HepG2 (cell line): ENCODE measurements at regions not wholly inside any gene's neighbourhood (a gene's known extent, or its start where the extent isn't known, plus 50 kb on each side); places are given as distances from the start of the nearest gene placed in this dataset.

Experiments
- ATAC-seq: fragments of 200-7000 bp; cut with Tn5 transposase; 3 replicates; pipeline ENCODE4 v1.9.1; 2020; ENCODE audit warnings: mild to moderate bottlenecking, moderate library complexity
- BruUV-seq: library from RNA; stranded (reverse); fragments of 400-500 nt; replicated peaks from 2 replicates; lab custom pipeline; 2021; lab: Mats Ljungman, UMichigan
- CTCF ChIA-PET: fragments of 300-600 bp; formaldehyde crosslinking; extraction: SDS; loops from one replicate; lab custom pipeline; 2021; ENCODE audit warnings: low total read pairs, inconsistent platforms, low intra/inter-chr PET ratio; lab: Yijun Ruan, JAX
- POLR2A ChIA-PET: fragments of 350-600 bp; sonication (Branson Sonifier 250); formaldehyde crosslinking; loops from one replicate; lab custom pipeline; 2020; ENCODE audit warnings: antibody characterized with exemption, inconsistent platforms; lab: Yijun Ruan, JAX
- DNase-seq: peaks from one replicate; pipeline ENCODE4 v3.0.0-alpha.2; 2015; ENCODE audit warnings: low spot score
- FAIRE-seq: peaks from 3 replicates; lab custom pipeline; 2011; peaks lifted over from hg19 to GRCh38; lab: Jason Lieb, UNC
- H2AFZ ChIP-seq: one replicate; pipeline ENCODE4 v1.6.1; 2011; ENCODE audit warnings: low read length, inconsistent platforms
- H3K27ac ChIP-seq: fragments of 300-600 bp; 3 replicates; pipeline ENCODE4 v1.8.0; 2011; ENCODE audit warnings: mixed run types, mild to moderate bottlenecking, mixed read lengths, low read length, inconsistent platforms; ENCODE audit not compliant: insufficient read depth; ENCODE audit errors: extremely low read length
- H3K27me3 ChIP-seq, 2 experiments: fragments of 200-600 bp in 1 of 2; 2 replicates in 1 of 2; 3 replicates in 1 of 2; pipeline versions ENCODE4 v1.6.0 to v1.8.0; 2011; ENCODE audit warnings: low read length in 2 of 2, mild to moderate bottlenecking in 2 of 2, moderate library complexity in 2 of 2, inconsistent platforms in 1 of 2; ENCODE audit not compliant: insufficient read depth in 2 of 2, control insufficient read depth in 1 of 2
- H3K36me3 ChIP-seq, 2 experiments: fragments of 200-600 bp in 1 of 2; replicated peaks in 1 of 2; 2 replicates in 1 of 2; 3 replicates in 1 of 2; pipeline versions ENCODE4 v1.5.1 to v1.8.0; 2011; ENCODE audit warnings: low read length in 2 of 2, inconsistent platforms in 1 of 2; ENCODE audit not compliant: insufficient read depth in 2 of 2, control insufficient read depth in 1 of 2
- H3K4me1 ChIP-seq: 2 replicates; pipeline ENCODE4 v1.5.1; 2012; ENCODE audit warnings: low read length, inconsistent platforms; ENCODE audit not compliant: insufficient read depth
- H3K4me2 ChIP-seq: 2 replicates; pipeline ENCODE4 v1.6.0; 2011; ENCODE audit warnings: low read depth, low read length, inconsistent platforms
- H3K4me3 ChIP-seq, 3 experiments: fragments of 200-600 bp in 1 of 3; sonication (generic), shearing (Covaris generic) in 1 of 3; replicated peaks in 1 of 3; 2 replicates each; pipeline ENCODE4 v1.5.1; 2011 to 2016; ENCODE audit warnings: low read length in 3 of 3, inconsistent platforms in 2 of 3, low read depth in 2 of 3, mild to moderate bottlenecking in 2 of 3, control low read depth in 1 of 3, mixed read lengths in 1 of 3; ENCODE audit not compliant: insufficient read depth in 1 of 3
- H3K79me2 ChIP-seq: one replicate; pipeline ENCODE4 v1.6.1; 2011; ENCODE audit warnings: low read length, inconsistent platforms; ENCODE audit not compliant: insufficient read depth
- H3K9ac ChIP-seq: 2 replicates; pipeline ENCODE4 v1.6.0; 2011; ENCODE audit warnings: mild to moderate bottlenecking, low read depth, low read length, inconsistent platforms; ENCODE audit not compliant: insufficient read depth
- H3K9me3 ChIP-seq: 2 replicates; pipeline ENCODE4 v1.5.1; 2012; ENCODE audit warnings: mild to moderate bottlenecking, low read length
- H4K20me1 ChIP-seq: 2 replicates; pipeline ENCODE4 v1.6.0; 2011; ENCODE audit warnings: inconsistent platforms, mild to moderate bottlenecking, low read length, moderate library complexity; ENCODE audit not compliant: insufficient read depth
- BCL3 ChIP-seq: sonication (generic); formaldehyde crosslinking; IDR thresholded peaks from 2 replicates; pipeline ENCODE4 v1.5.1; 2020; ENCODE audit warnings: mild to moderate bottlenecking, missing genetic modification reagents, moderate library complexity
- FOXK2 ChIP-seq: fragments of 450-650 bp; IDR thresholded peaks from 2 replicates; pipeline ENCODE4 v1.6.1; 2016
- HDAC2 ChIP-seq: sonication (generic); formaldehyde crosslinking; IDR thresholded peaks from 2 replicates; pipeline ENCODE4 v1.4.0; 2020; ENCODE audit warnings: missing genetic modification reagents
- RBM39 ChIP-seq: fragments of 200-400 bp; formaldehyde crosslinking; IDR thresholded peaks from one replicate; pipeline ENCODE4 v1.6.1; 2018; ENCODE audit warnings: antibody characterized with exemption, mild to moderate bottlenecking, low read depth, low read length; ENCODE audit not compliant: poor library complexity, severe bottlenecking
- SOX6 ChIP-seq, 2 experiments: fragments of 450-650 bp in 1 of 2; sonication (generic) in 1 of 2; formaldehyde crosslinking in 1 of 2; IDR thresholded peaks; 2 replicates each; pipeline versions ENCODE4 v1.4.0 to v1.6.1; 2017 to 2020; ENCODE audit warnings: antibody characterized with exemption in 1 of 2, mild to moderate bottlenecking in 1 of 2, missing genetic modification reagents in 1 of 2
- ZBTB46 ChIP-seq: sonication (generic); formaldehyde crosslinking; IDR thresholded peaks from 2 replicates; pipeline ENCODE4 v1.4.0; 2020; ENCODE audit warnings: mild to moderate bottlenecking, missing genetic modification reagents, borderline replicate concordance
- ZMYM3 ChIP-seq: sonication (generic); formaldehyde crosslinking; IDR thresholded peaks from 2 replicates; pipeline ENCODE4 v1.5.1; 2020; ENCODE audit warnings: mild to moderate bottlenecking, missing genetic modification reagents
- ZNF484 ChIP-seq: sonication (generic); formaldehyde crosslinking; IDR thresholded peaks from 2 replicates; pipeline ENCODE4 v1.5.1; 2020; ENCODE audit warnings: mild to moderate bottlenecking, low read depth, missing genetic modification reagents, borderline replicate concordance
- ZNF503 ChIP-seq: sonication (generic); formaldehyde crosslinking; IDR thresholded peaks from 2 replicates; pipeline ENCODE4 v1.4.0; 2020; ENCODE audit warnings: missing genetic modification reagents
- ZNF614 ChIP-seq: IDR thresholded peaks from 2 replicates; pipeline ENCODE4 v1.6.1; 2018; ENCODE audit warnings: missing biosample characterization, missing genetic modification reagents, inconsistent platforms, borderline replicate concordance
- ZNF766 ChIP-seq: sonication (generic); formaldehyde crosslinking; IDR thresholded peaks from 2 replicates; pipeline ENCODE4 v1.5.0; 2020; ENCODE audit warnings: missing genetic modification reagents, borderline replicate concordance
- ZNF770 ChIP-seq: sonication (generic); formaldehyde crosslinking; IDR thresholded peaks from 2 replicates; pipeline ENCODE4 v1.5.0; 2020; ENCODE audit warnings: mild to moderate bottlenecking, missing genetic modification reagents
- WGBS: methylation state at CpG from one replicate; pipeline ENCODE4 v1.1.6; 2017; ENCODE audit warnings: low lambda C conversion rate; 5-methylcytosine and 5-hydroxymethylcytosine counted together
- in situ Hi-C: cut with HindIII; loops from 2 replicates; pipeline ENCODE4 v1.10.0; 2017; ENCODE audit warnings: low pct_unique_long_range_greater_than_20kb; ENCODE audit not compliant: extremely low pct_ligation_motif_present
- intact Hi-C: fragments of 100-400 bp; cut with micrococcal nuclease; formaldehyde crosslinking; loops from one replicate; pipeline ENCODE4 v1.10.0; 2022; ENCODE audit not compliant: unreplicated experiment

- DNase-seq, result no peak
- Histone ChIP-seq H3K9ac (no peak overlapping the region), H3K36me3 (no peaks in the 10 kb centered on the region), H3K4me1 (no peaks in the 10 kb centered on the region), H4K20me1 (no peaks in the 10 kb centered on the region), H3K9me3 (no peaks in the 10 kb centered on the region), H3K4me3 (no peak overlapping the region), H3K79me2 (no peaks in the 10 kb centered on the region), H3K27ac (no peak overlapping the region), H3K27me3 (peaks cover 2 to 7% of the 10 kb centered on the region in 2 experiments; a peak in 2 of 5 replicates), H2AFZ (no peak overlapping the region), H3K4me2 (no peak overlapping the region)
- in situ Hi-C loops (no loop called here), intact Hi-C loops (no loop called here)
- ChIA-PET CTCF (no interaction called here), POLR2A (no interaction called here)
- no TSS peak for BruUV-seq
- FAIRE-seq, result no peak
- no peak for ATAC-seq
- WGBS, result 43% methylated on average over 6 of the region's 6 CpGs
- TF ChIP-seq ZBTB46, result no peak
- no peak for TF ChIP-seq ZNF614 (CRISPR knock-in tag)
- TF ChIP-seq BCL3 (CRISPR knock-in tag), result no peak
Observed at GRCh38 chr13:29933401-29933800, 83.0 kb upstream of the UBL3 start.

- Histone ChIP-seq H3K4me1 (no peaks in the 10 kb centered on the region), H3K27me3 (0 out of 5 replicates have a peak, but pooled peaks cover 0 to 2% of the 10 kb centered on the region in 2 experiments), H3K4me3 (no peak overlapping the region), H2AFZ (no peak overlapping the region), H4K20me1 (no peaks in the 10 kb centered on the region), H3K27ac (no peak overlapping the region), H3K9me3 (no peaks in the 10 kb centered on the region), H3K9ac (no peak overlapping the region), H3K36me3 (no peaks in the 10 kb centered on the region), H3K79me2 (no peaks in the 10 kb centered on the region), H3K4me2 (no peak overlapping the region)
- FAIRE-seq, result no peak
- no peak for ATAC-seq
- intact Hi-C loops, result no loop called here
- CTCF ChIA-PET, result no interaction called here
- DNase-seq, result no peak
- in situ Hi-C loops, result no loop called here
- BruUV-seq, result no TSS peak
- POLR2A ChIA-PET, result no interaction called here
- TF ChIP-seq ZNF503 (CRISPR knock-in tag) (no peak), HDAC2 (CRISPR knock-in tag) (no peak), ZNF766 (CRISPR knock-in tag) (no peak), ZMYM3 (no peak), SOX6 (IDR thresholded peaks at IDR 0.05) (no peak), SOX6 (CRISPR knock-in tag; IDR thresholded peaks at IDR 0.05) (no peak), ZNF484 (CRISPR knock-in tag) (no peak), FOXK2 (no peak), ZNF770 (no peak), RBM39 (no peak)
Observed at GRCh38 chr13:29931696-29932095, 81.3 kb upstream of the UBL3 start.
